ENCODE measurements at regions not wholly inside any gene's neighbourhood (a gene's known extent, or its start where the extent isn't known, plus 50 kb on each side); places are given as distances from the start of the nearest gene placed in this dataset.
"Not testable (repeated sequence)": the region's sequence is repeated elsewhere in the genome, so short reads cannot be mapped to it uniquely, and the experiment has no call there.

DNA sequence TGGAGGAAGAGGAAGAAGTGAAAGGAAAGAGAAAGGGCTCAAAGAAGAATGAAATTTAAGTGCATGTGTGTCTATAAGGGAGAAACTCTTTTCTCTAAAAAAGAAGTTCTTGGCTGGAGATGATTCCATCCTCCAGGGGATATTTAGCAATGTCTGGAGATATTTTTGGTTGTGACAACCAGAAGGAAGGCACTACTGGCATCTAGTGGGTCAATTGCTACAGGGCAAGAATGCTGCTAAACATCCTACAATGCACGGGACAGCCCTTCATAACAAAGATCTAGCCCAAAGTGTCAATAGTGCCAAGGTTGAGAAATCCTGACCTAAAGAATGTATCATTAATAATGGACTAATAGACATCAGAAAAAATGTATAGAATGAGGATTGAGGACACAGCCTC, 57.4 kb upstream of the ST3GAL6 start:
- DNase-seq, result no peak

DNA sequence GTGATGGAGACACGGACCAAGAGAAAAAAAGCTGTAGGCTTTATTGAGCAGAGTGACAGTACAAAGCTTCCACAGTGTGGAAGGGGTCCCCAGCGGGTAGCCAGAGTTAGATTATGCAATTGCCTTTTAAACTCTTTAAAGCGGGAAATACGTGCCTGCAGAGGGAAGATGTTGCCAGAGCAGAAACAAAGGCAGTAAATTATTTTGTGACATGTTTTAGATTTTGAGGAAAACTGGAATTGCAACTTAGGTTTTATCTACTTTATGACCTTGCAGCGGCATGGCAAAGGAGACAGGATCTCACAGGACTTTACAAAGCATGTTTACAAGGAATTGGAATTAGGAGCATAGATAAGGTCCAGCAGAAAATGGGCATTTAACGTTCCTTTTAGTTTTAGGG, 54.5 kb upstream of the ST3GAL6 start:
- DNase-seq, result not testable (repeated sequence)

DNA sequence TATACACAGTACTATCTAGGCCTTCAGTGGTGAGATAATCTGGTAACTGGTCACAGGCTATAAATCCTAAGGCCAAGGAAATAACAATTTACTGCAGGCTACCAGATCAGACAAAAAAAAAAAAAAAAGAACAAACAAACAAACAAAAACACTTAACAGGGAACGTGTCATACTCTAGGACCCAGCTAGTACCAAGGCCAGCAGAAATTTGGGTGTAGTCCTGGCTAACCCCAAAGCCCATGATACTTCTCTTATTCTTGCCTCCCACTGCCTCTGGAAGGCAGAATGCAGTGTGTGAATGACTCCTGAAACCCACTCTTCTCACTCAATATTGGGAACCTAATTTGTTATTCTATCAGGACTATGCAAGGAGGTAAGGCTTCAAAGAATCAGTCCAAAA, 53.7 kb upstream of the ST3GAL6 start:
- DNase-seq, result no peak

DNA sequence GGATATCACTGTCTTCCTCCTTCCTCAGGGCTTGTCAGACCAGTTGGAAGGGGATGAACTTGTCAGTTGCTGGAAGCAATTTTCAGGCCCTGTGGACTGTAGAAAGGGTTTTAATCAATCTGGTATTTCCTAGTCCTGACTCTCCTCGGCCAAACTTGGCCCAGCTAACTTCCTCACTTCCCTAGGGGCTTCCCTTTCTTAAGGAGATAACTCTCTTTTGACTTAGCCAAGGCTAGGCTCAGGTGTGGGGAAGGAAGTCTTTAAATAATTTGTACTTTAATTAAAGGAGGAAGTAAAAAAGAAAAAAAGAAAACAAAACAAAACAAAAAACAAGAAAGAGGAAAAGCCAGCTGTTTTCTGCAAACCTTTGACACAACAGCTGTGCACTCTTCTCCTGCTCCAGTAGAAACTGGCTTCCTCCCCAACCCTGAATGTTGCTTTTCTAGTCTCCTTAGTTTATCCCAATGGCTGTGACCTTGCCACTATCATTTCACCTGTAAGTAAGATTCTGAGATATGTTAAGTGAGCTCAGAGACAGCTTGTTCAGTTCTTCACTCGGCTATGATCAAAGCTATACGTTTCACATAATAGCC, 53.0 kb upstream of the ST3GAL6 start:
- DNase-seq, result no peak

DNA sequence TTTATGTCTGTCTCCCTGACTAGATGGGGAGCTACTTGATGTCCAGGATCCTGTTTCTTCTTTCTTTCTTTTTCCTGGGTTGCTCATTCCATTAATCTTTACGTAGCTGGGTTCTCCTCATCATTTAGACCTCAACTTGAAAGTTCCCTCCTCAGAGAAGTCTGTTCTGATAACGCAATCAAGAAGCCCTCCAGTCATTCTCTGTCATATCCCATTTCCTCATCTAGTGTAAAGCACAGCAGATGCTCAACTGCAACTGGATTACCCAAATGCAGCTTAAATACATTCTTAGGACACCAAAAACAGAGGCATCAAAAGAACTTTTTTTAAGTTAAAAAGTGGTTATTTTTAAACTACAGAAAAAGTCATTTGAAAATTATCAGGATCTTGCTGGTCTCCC, 51.7 kb upstream of the ST3GAL6 start:
- no peak for DNase-seq

DNA sequence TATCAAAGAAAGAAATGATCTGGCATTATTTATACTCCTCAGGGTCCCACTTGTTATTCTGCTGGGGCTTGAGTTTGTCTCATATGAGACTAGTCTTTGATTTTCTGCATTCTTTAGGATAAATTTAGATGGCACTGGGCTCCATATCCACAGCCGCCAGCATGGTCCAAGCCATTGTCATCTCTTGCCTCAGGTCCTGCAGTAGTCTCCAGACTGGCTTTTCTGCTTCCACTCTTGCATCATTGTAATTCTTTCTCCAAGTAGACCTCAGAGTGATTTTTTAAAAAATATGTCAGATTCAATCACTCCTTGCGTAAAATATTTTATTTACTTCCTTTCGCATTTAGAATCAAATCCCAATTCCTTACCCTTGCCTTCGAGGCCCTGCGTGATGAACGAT, 50.4 kb upstream of the ST3GAL6 start:
- DNase-seq, result no peak

DNA sequence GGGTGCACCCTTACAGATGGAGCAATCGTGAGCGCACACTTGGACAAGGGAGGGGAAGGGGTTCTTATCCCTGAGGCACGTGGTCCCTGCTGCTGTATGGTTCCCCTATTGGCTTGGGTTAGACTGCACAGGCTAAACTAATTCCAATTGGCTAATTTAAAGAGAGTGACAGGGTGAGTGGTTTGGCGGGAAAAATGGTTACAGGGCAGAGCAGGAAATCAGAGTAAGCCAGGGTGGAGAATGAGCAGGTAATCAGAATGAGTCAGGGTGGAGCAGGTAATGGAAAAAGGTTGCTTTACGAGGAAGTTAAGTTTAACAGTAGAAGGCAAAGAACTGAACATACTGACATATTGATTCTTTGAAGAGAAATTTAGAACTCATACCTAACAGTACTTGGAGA, 49.8 kb upstream of the ST3GAL6 start:
- not testable (repeated sequence) for DNase-seq
